Esophagus squamous epithelium (tissue), 5 donors: ENCODE measurements at regions not wholly inside any gene's neighbourhood (a gene's known extent, or its start where the extent isn't known, plus 50 kb on each side); places are given as distances from the start of the nearest gene placed in this dataset.
A peak's percentile ranks its signal among the peaks of the same experiment; 100 is the strongest.

Experiments
- DNase-seq: peaks from one replicate; lab custom pipeline; 2025; lab: John Stamatoyannopoulos, UW
- H3K27ac ChIP-seq, 4 donors: fragments of 200-600 bp; sonication (generic); one replicate each; pipeline ENCODE4 v1.5.1; 2016 to 2019; ENCODE audit warnings: mild to moderate bottlenecking in 1 of 4
- H3K27me3 ChIP-seq, 4 donors: fragments of 200-600 bp; sonication (generic); 1 replicate in 3 of 4; 2 replicates in 1 of 4; pipeline versions ENCODE4 v1.5.1 to v1.6.0; 2017 to 2021; ENCODE audit warnings: antibody characterized with exemption in 1 of 4
- H3K36me3 ChIP-seq, 3 donors: fragments of 200-600 bp; sonication (generic); one replicate each; pipeline ENCODE4 v1.5.1; 2016 to 2019
- H3K4me1 ChIP-seq, 3 donors: fragments of 200-600 bp; sonication (generic); one replicate each; pipeline ENCODE4 v1.5.1; 2017 to 2019
- H3K4me3 ChIP-seq, 4 donors: fragments of 200-600 bp; sonication (generic); 1 replicate in 3 of 4; 2 replicates in 1 of 4; pipeline ENCODE4 v1.5.1; 2016 to 2019; ENCODE audit warnings: mild to moderate bottlenecking in 2 of 4, moderate library complexity in 1 of 4
- H3K9me3 ChIP-seq, 3 donors: fragments of 200-600 bp; sonication (generic); one replicate each; pipeline ENCODE4 v1.5.1; 2016 to 2019
- CTCF ChIP-seq, 6 experiments: fragments of 450-650 bp in 4 of 6; fragments of 200-600 bp in 2 of 6; sonication (generic) in 2 of 6; IDR thresholded peaks; one replicate each; pipeline ENCODE4 v1.5.1; 2016 to 2019; ENCODE audit warnings: antibody characterized with exemption in 6 of 6, mild to moderate bottlenecking in 4 of 6, moderate library complexity in 4 of 6
- POLR2A ChIP-seq, 4 donors: fragments of 450-650 bp; IDR thresholded peaks; one replicate each; pipeline ENCODE4 v1.6.1; 2017; ENCODE audit warnings: antibody characterized with exemption in 4 of 4, mild to moderate bottlenecking in 4 of 4, moderate library complexity in 3 of 4
- whole genome bisulfite sequencing, 2 donors: methylation state at CpG; one replicate each; pipeline ENCODE4 v1.1.5; 2018; 5-methylcytosine and 5-hydroxymethylcytosine counted together
- intact Hi-C: fragments of 100-400 bp; cut with DNase I; formaldehyde crosslinking; loops from one replicate; pipeline ENCODE4 v1.15.0; 2022
- donor health status: DM: yes; HTN: yes; CAD: no.

DNA sequence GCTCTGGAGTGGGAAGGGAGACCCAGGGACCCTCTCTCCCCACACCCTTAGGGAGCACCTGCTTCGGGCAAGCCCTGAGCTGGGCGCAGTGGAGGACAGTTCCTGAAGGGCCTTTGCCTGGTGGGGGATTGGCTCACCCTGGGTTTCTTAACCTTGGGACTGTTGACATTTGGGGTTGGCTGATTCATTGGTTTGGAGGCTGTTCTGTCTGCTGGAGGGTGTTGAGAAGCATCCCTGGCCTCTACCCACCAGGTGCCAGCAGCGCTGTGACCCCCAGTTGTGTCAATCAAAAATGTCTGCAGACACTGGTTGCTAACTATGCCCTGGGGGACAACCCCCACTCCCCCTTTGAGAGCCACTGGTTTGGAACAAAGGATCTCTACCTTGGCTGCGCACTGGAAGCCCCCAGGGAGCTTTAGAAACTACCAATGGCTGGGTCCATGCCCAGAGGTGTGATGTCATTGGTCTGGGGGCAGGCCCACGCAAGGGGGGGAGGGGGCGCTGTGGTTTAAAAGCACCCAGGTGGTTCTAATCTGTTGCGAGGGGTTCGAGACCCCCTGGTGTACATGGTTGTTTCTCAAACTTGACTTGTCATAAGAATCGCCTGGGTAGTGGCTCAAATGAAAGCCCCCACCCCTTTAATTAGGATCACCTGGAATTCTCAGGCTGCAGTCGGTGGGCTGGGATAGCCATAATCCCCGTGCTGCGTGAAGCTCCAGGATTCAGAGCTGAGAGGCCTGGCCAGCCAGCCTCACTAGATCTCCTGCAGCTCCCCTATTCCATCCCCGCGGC lies 151.9 kb upstream of the GSE1 start:
- DNase-seq = no peak
- H3K27me3 ChIP-seq = peaks cover 0 to 67% (median 0%) of the 10 kb centered on the region in 4 donors
- no peaks in the 10 kb centered on the region for H3K9me3 ChIP-seq
- 45 to 72% methylated on average over 2 to 7 of the region's 14 CpGs for WGBS, 2 donors
- intact Hi-C loops = no loop called here
- peaks cover 35 to 59% (median 43%) of the 10 kb centered on the region in 3 donors for H3K4me1 ChIP-seq
- H3K27ac ChIP-seq = peak overlapping the region in 3 of 4 donors; percentile 60 to 62 (median 61)
- TF ChIP-seq CTCF (IDR thresholded peaks at IDR 0.05) (no peak), POLR2A (IDR thresholded peaks at IDR 0.05) (no peak)
- no peaks in the 10 kb centered on the region for H3K36me3 ChIP-seq
- peak overlapping the region in 1 of 4 donors; percentile 61 for H3K4me3 ChIP-seq

- peaks cover 36 to 60% (median 43%) of the 10 kb centered on the region in 3 donors for H3K4me1 ChIP-seq
- peak overlapping the region in 2 of 4 donors; percentile 40 to 61 for H3K4me3 ChIP-seq
- H3K27ac ChIP-seq = peak overlapping the region in 2 of 4 donors; percentile 3 to 61
- no peaks in the 10 kb centered on the region for H3K36me3 ChIP-seq
- no peak for DNase-seq
- H3K9me3 ChIP-seq = no peaks in the 10 kb centered on the region
- peaks cover 0 to 67% (median 0%) of the 10 kb centered on the region in 4 donors for H3K27me3 ChIP-seq
- intact Hi-C loops = no loop called here
- TF ChIP-seq CTCF (IDR thresholded peaks at IDR 0.05) = no peak
- TF ChIP-seq POLR2A (IDR thresholded peaks at IDR 0.05) = no peak
- WGBS, 2 donors = 15 to 32% methylated on average over 3 to 4 of the region's 35 CpGs
These were observed 151.1 kb upstream of the GSE1 start for GRCh38 chr16:85461814-85462713.

DNA sequence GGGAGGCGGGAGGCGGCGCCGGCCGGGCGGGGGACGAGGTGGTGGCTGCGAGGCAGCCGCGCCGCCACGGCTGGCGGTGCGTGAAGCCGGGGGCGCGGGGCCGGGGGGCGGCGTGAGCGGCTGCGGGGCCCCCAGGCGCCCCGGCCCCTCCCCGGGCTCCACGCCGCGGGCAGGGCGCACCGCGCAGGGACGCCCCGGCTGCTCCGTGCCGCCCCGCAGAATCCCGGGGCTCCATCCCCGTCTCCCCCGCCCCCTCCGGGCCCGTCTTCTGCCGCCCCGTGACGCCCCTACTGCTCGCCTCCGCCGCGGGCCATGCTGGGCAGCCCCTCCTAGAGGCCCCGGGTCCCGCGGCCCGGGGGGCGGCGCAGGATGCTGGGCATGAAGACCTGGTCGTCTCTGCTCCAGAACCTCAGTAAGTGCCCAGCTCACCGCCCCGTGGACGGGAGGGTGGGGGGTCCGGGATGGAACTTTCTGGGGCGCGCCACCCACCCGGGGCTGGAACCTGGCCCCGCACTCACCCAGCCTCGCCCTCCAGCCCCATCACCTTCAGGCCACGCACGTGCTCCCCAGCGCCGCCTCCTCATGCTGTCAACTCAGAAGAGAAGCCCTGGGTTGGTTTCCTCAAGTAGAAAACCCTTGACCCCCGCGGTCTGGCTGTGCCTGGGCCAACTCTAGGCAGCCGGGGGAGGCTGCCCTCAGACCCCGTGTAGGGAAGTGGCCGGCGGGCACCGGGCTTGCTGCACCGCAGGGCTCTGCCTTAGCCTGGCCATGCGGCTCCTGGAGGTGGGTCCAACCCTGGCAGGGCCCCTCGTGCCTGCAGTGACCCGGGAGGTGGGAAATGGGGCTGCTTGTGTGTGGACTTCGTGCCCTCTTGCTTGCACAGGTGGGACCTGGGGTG lies 150.2 kb upstream of the GSE1 start:
- Histone ChIP-seq H3K27ac (no peak overlapping the region), H3K9me3 (no peaks in the 10 kb centered on the region), H3K4me3 (peak overlapping the region in 3 of 4 donors; percentile 13 to 61 (median 40)), H3K36me3 (no peaks in the 10 kb centered on the region), H3K27me3 (peaks cover 0 to 67% (median 0%) of the 10 kb centered on the region in 4 donors), H3K4me1 (peaks cover 36 to 60% (median 43%) of the 10 kb centered on the region in 3 donors)
- TF ChIP-seq CTCF (IDR thresholded peaks at IDR 0.05) (no peak), POLR2A (IDR thresholded peaks at IDR 0.05) (no peak)
- no peak for DNase-seq
- intact Hi-C loops = no loop called here
- WGBS, 2 donors = 40% methylated on average over 6 of the region's 80 CpGs; no CpG with 5 or more reads in 1 of the 2 donors

DNA sequence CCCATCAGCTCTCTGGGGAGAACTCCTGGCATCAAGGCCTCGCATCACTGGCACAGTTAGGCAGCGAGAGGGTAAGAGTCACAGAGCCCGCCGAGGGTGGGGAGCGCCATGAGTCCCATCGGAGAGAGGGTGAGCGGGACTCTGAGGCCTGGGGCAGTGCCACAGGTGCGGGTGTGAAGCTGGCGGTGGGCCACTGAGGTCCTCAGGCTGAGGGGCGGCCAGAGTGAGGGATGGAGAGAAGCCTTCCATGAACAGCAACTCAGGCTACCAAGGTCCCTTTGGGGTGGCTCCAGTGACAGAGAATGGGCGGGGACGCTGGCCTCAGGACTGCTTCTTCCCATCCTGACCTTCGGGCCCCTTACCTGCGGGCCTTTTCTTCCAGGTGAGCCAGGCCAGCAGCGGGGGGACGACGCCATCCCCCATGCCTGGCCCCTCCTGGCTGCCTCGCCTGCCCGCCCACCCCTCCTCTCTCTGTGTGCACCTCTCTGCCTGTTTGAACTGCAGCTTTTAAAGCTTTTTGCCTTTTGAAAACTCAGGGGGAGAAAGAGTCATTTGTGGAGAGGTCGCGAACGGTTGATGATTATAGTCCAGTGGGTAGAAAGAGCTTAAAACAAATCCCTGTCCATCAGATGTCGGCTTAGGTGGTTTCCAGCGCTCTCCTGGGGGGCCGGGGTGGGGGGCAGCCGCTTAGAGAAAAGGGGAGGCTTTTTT lies 149.3 kb upstream of the GSE1 start:
- Histone ChIP-seq H3K27me3 (peaks cover 0 to 61% (median 0%) of the 10 kb centered on the region in 4 donors), H3K4me1 (peaks cover 34 to 54% (median 38%) of the 10 kb centered on the region in 3 donors)

More for the DNA sequence above, 149.3 kb upstream of the GSE1 start:
- DNase-seq = no peak
- TF ChIP-seq CTCF (IDR thresholded peaks at IDR 0.05) (no peak), POLR2A (IDR thresholded peaks at IDR 0.05) (no peak)
- intact Hi-C loops = no loop called here
- Histone ChIP-seq H3K27ac (no peak overlapping the region), H3K36me3 (no peaks in the 10 kb centered on the region), H3K4me3 (no peak overlapping the region), H3K9me3 (no peaks in the 10 kb centered on the region)
- 78 to 91% methylated on average over 9 to 20 of the region's 26 CpGs for WGBS, 2 donors
